Tibial nerve (tissue), 4 donors: ENCODE measurements at regions not wholly inside any gene's neighbourhood (a gene's known extent, or its start where the extent isn't known, plus 50 kb on each side); places are given as distances from the start of the nearest gene placed in this dataset.

ENCODE experiments used
- DNase-seq, 2 donors: peaks; one replicate each; pipeline ENCODE4 v3.0.0-alpha.2; 2019; ENCODE audit warnings: low spot score in 2 of 2
- H3K27ac ChIP-seq, 4 donors: fragments of 200-600 bp; sonication (generic) in 3 of 4; one replicate each; pipeline ENCODE4 v1.5.1; 2017 to 2019; ENCODE audit warnings: mild to moderate bottlenecking in 1 of 4
- H3K27me3 ChIP-seq, 2 donors: fragments of 200-600 bp; sonication (generic) in 1 of 2; one replicate each; pipeline versions ENCODE4 v1.5.1 to v1.6.0; 2017 to 2019
- H3K36me3 ChIP-seq, 3 donors: fragments of 200-600 bp; sonication (generic); one replicate each; pipeline ENCODE4 v1.5.1; 2018 to 2019
- H3K4me1 ChIP-seq, 4 donors: fragments of 200-600 bp; sonication (generic) in 3 of 4; one replicate each; pipeline ENCODE4 v1.5.1; 2017 to 2019
- H3K4me3 ChIP-seq, 4 donors: fragments of 200-600 bp; sonication (generic) in 3 of 4; one replicate each; pipeline ENCODE4 v1.5.1; 2017 to 2019; ENCODE audit warnings: mild to moderate bottlenecking in 1 of 4, moderate library complexity in 1 of 4
- H3K9me3 ChIP-seq, 4 donors: fragments of 200-600 bp; sonication (generic) in 3 of 4; one replicate each; pipeline ENCODE4 v1.5.1; 2017 to 2019
- CTCF ChIP-seq, 5 experiments: fragments of 200-600 bp in 3 of 5; fragments of 450-650 bp in 2 of 5; sonication (generic) in 3 of 5; IDR thresholded peaks; one replicate each; pipeline ENCODE4 v1.5.1; 2016 to 2019; ENCODE audit warnings: antibody characterized with exemption in 5 of 5, mild to moderate bottlenecking in 3 of 5, moderate library complexity in 2 of 5
- EP300 ChIP-seq, 2 donors: sonication (generic); formaldehyde crosslinking; IDR thresholded peaks; one replicate each; pipeline ENCODE4 v1.6.1; 2017; ENCODE audit warnings: antibody characterized with exemption in 2 of 2, mild to moderate bottlenecking in 1 of 2
- POLR2A ChIP-seq, 2 donors: fragments of 450-650 bp; IDR thresholded peaks; one replicate each; pipeline ENCODE4 v1.6.1; 2017; ENCODE audit warnings: antibody characterized with exemption in 2 of 2, mild to moderate bottlenecking in 2 of 2, moderate library complexity in 2 of 2
- WGBS, 2 donors: methylation state at CpG; one replicate each; pipeline ENCODE4 v1.1.5; 2018; 5-methylcytosine and 5-hydroxymethylcytosine counted together

GRCh38 chr6:26221186-26221585 is 134.0 kb downstream of the HFE start:
- H3K27me3 ChIP-seq, result peaks cover 0 to 85% of the 10 kb centered on the region in 2 donors
- H3K36me3 ChIP-seq, result no peaks in the 10 kb centered on the region
- H3K27ac ChIP-seq, result no peak overlapping the region
- peaks cover 0 to 28% (median 0%) of the 10 kb centered on the region in 4 donors for H3K4me1 ChIP-seq
- no peak overlapping the region for H3K4me3 ChIP-seq
- DNase-seq, result no peak
- 89 to 90% methylated on average over 4 of the region's 4 CpGs for WGBS, 2 donors
- TF ChIP-seq EP300 (IDR thresholded peaks at IDR 0.05) (no peak), POLR2A (IDR thresholded peaks at IDR 0.05) (no peak), CTCF (IDR thresholded peaks at IDR 0.05) (no peak)
- H3K9me3 ChIP-seq, result no peaks in the 10 kb centered on the region

DNA sequence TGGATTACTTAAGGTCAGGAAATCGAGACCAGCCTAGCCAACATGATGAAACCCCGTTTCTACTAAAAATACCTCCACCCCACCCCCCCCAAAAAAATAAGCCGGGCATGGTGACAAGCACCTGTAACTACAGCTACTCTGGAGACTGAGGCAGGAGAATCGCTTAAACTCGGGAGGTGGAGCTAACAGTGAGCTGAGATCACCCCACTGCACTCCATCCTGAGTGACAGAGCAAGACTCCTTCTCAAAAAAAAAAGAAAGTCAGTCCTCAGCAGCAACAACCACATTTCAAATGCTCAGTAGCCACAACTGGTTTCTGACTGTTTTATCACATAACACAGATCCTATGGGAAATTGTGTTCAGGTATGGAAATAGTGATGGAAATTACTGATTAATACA is 135.3 kb downstream of the HFE start:
- Histone ChIP-seq H3K27me3 (peaks cover 0 to 90% of the 10 kb centered on the region in 2 donors), H3K4me3 (no peak overlapping the region), H3K9me3 (no peaks in the 10 kb centered on the region), H3K27ac (peak overlapping the region in 3 of 4 donors; percentile 78 to 89 (median 86)), H3K4me1 (peaks cover 0 to 23% (median 0%) of the 10 kb centered on the region in 4 donors), H3K36me3 (no peaks in the 10 kb centered on the region)
- 30 to 46% methylated on average over 5 of the region's 5 CpGs for WGBS, 2 donors
- no peak for TF ChIP-seq EP300 (IDR thresholded peaks at IDR 0.05)
- no peak for TF ChIP-seq POLR2A (IDR thresholded peaks at IDR 0.05)
- TF ChIP-seq CTCF (IDR thresholded peaks at IDR 0.05), result no peak
- no peak for DNase-seq

DNA sequence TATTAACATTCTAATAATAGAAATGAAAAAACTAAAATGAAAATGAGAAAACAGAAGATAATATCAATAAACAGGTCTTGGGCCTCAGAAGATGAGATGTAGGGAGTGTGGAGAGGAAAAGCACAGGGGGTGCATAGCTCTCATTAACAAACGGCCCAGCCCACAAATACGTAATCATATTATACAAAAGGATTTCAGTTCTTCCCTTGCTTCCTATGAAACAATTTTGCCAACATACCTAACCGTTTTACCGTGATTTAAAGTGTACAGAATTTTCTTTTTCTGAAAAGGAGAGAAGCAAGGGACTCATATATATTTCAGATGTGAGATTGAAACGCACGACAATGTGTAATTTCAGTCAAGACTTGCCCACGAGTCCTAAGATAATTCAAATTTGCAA is 136.0 kb downstream of the HFE start:
- peak overlapping the region; percentile 46 to 89 (median 82) for H3K27ac ChIP-seq
- DNase-seq, result no peak
- TF ChIP-seq CTCF (IDR thresholded peaks at IDR 0.05) (no peak), EP300 (IDR thresholded peaks at IDR 0.05) (no peak), POLR2A (IDR thresholded peaks at IDR 0.05) (no peak)
- 0 to 2% methylated on average over 7 of the region's 7 CpGs for WGBS, 2 donors
- no peaks in the 10 kb centered on the region for H3K9me3 ChIP-seq
- peak overlapping the region; percentile 24 to 56 (median 43) for H3K4me3 ChIP-seq
- peaks cover 0 to 17% (median 0%) of the 10 kb centered on the region in 4 donors for H3K4me1 ChIP-seq
- peaks cover 0 to 90% of the 10 kb centered on the region in 2 donors for H3K27me3 ChIP-seq
- no peaks in the 10 kb centered on the region for H3K36me3 ChIP-seq

- peak in 1 of 2 donors; percentile 59 for DNase-seq
- Histone ChIP-seq H3K4me1 (peaks cover 0 to 15% (median 0%) of the 10 kb centered on the region in 4 donors), H3K4me3 (peak overlapping the region; percentile 24 to 56 (median 43)), H3K27ac (peak overlapping the region; percentile 46 to 89 (median 82)), H3K27me3 (peaks cover 0 to 90% of the 10 kb centered on the region in 2 donors), H3K36me3 (no peaks in the 10 kb centered on the region), H3K9me3 (no peaks in the 10 kb centered on the region)
- 0 to 1% methylated on average over 26 of the region's 26 CpGs for WGBS, 2 donors
- TF ChIP-seq POLR2A (IDR thresholded peaks at IDR 0.05) (peak; percentile 35 to 65), EP300 (IDR thresholded peaks at IDR 0.05) (peak in 1 of 2 donors; percentile 91), CTCF (IDR thresholded peaks at IDR 0.05) (no peak)
Observed at GRCh38 chr6:26223650-26224546, 136.7 kb downstream of the HFE start.

GRCh38 chr6:26224547-26224912 is 137.3 kb downstream of the HFE start:
- TF ChIP-seq POLR2A (IDR thresholded peaks at IDR 0.05) (no peak), CTCF (IDR thresholded peaks at IDR 0.05) (no peak), EP300 (IDR thresholded peaks at IDR 0.05) (no peak)
- H3K27ac ChIP-seq, result peak overlapping the region; percentile 46 to 89 (median 82)
- no peak for DNase-seq
- H3K4me3 ChIP-seq, result peak overlapping the region; percentile 24 to 56 (median 43)
- H3K27me3 ChIP-seq, result peaks cover 0 to 94% of the 10 kb centered on the region in 2 donors
- H3K4me1 ChIP-seq, result peaks cover 0 to 15% (median 0%) of the 10 kb centered on the region in 4 donors
- H3K9me3 ChIP-seq, result no peaks in the 10 kb centered on the region
- no peaks in the 10 kb centered on the region for H3K36me3 ChIP-seq
- WGBS, 2 donors, result 5 to 7% methylated on average over 6 of the region's 6 CpGs
